ENCODE measurements at regions not wholly inside any gene's neighbourhood (a gene's known extent, or its start where the extent isn't known, plus 50 kb on each side); places are given as distances from the start of the nearest gene placed in this dataset.

DNA sequence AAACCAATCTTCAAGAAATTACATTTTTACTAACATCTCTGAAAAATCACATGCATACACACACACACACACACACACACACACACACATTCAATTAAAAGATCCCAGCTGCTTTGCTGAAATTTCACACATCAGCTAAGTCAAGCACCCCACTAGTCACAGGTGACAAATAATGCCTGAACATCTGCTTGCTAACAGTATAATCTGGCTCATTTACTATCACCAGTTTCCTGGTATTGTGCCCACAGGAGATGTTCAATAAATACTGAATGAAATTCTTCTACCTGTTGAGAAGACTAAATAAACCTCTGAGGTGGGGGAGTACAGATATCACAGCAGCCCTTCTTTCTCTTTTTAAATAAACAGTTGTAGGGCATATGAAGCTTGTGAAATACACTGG, 994.0 kb downstream of the ARAP2 start:
- no peak for DNase-seq

GRCh38 chr4:35250761-35251160, 993.6 kb downstream of the ARAP2 start:
- DNase-seq = no peak

DNA sequence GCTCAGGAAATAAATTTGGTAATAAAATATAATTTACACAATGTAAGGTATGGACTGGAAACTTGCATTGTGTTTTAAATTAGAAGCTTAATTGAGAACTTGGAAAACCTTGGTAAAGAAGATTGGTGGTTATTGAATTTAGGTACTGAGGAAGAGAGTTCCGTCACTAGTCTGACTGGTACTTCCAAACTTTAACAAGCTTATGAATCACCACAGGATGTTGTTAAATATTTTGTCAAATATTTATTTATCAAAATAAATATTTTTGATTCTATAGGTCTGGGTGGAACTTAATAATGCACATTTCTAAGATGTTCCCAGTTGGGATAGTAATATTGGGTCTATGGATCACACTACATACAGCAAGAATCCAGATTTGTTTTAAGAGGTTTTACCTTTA, 992.2 kb downstream of the ARAP2 start:
- no peak for DNase-seq

GRCh38 chr4:35252866-35253265, 991.4 kb downstream of the ARAP2 start:
- no peak for DNase-seq

DNA sequence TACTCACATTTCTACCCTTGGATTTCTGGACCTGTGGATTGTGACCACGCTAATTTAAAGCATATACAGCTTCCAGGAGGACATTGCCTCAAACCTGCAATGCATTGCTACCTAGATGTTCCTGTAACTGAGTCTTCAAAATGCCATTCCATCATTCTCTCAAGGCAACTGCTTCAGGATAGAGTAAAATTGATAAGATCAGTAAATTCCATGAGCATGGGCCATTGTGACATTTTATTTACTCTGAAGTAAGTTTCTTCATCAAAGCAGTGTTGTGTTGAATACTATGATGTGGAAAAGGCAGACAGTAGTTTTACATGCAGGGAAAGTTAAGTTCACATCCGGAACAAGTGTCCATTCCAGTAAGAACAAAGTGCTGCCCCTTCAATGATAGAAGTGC, 991.0 kb downstream of the ARAP2 start:
- no peak for DNase-seq

DNA sequence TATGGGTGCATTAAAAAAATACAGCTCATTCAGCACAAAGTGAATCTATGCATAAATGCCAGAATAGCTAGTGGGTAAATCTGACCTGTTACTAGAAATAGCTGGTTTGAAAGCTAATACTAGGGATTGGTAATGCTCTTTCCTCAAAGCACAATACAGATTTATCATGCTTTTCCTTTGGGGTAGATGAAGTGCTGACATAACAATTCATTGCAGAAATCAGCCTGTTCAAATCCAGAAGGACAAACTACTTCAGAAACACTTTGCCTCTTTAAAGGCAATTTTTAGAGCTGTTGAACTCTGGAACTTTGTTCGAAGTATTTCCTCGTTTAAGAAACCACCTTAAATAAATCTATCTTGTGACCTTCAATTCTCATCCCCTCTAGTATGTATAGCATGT, 957.9 kb downstream of the ARAP2 start:
- DNase-seq = no peak

- DNase-seq = no peak
Measured at GRCh38 chr4:35300996-35301774, 943.1 kb downstream of the ARAP2 start.

GRCh38 chr4:35315419-35315818, 928.9 kb downstream of the ARAP2 start:
- no peak for DNase-seq

DNA sequence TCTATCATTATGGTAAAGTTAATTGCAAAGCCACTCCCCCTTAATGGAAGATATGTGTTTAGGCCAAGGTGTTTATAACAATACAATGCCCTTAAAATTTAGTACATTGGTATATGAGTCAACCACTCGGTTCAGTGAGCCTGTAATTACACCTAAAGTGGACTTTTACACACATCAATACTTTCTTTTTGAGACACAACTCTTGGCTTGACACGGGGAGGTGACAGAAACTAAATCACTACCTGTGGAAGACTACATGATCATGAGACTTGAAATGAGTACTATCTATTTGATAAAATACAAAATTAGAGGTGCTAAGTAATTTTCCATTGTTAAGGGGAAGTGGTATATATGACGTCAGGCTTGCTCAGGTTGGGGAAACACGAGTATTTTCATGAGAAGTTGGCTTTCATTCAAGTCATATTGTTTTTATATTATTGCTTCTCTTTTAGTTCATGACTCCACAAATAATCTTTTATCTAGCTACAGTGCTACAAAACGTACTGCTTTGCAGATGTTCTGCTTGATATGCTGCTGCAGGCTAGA, 918.3 kb downstream of the ARAP2 start:
- DNase-seq = no peak

DNA sequence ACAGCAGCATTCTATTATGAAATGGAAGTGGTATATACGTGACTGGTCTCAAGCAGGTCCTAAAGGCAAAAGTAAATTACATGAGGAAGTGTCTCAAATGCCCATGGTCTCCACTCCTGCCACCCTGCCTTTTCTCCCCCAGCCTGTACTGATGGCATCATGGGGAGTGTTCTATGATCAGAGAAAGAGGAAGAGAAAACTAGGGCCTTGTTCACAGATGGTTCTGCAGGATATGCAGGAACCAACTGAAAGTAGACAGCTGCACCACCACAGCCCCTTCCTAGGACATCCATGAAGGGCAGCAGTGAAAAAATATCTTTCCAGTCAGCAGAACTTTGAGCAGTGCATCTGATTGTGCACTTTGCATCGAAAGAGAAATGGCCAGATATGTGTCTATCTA, 901.5 kb downstream of the ARAP2 start:
- no peak for DNase-seq

DNA sequence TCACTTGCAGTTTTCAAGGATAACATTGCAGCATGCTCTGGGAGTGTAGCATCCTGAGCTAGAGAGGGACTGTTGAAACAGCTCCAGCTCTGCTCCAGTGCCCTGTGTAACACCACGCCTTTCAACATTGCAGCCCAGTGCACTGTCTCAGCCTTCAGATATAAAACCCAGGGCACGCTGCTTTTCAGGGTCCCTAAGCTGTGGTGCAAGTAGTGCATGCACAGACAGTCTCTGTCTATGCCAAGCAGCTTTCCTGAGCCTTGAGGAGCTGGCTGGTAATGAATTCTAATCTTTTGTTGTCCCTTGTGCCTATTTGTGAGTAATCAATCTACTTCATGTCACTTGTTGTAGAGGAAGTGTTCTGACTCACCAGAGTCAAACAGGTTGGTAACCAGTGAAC, 897.0 kb downstream of the ARAP2 start:
- DNase-seq = no peak

DNA sequence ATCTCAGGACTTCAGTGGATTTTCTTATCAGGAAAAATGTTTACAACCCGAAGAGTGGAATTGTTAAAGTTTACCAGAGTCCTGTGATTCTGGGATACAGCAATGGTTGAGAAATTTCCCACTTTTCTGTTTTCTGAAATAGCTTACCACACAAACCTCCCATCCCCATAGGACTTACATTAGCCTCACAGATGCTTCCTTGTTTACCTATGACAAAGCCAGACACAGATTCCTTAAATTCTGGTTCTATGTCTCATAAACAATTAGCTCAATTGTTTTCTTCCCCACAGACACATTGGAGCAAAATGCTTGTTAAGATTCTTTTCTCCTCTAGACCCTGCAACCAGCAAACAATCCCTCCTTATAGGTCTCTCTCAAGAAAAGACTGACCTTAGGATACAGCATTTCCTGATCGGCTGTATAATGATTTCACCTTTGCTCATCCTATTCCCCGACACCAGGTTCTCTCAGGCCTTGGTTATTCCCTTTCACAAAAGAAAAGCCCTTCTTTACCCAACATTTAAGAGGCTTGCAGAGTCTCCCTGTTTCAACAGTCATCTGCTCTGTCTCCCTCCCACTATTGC, 886.2 kb downstream of the ARAP2 start:
- no peak for DNase-seq

GRCh38 chr4:35364321-35364870, 879.9 kb downstream of the ARAP2 start:
- DNase-seq = no peak

DNA sequence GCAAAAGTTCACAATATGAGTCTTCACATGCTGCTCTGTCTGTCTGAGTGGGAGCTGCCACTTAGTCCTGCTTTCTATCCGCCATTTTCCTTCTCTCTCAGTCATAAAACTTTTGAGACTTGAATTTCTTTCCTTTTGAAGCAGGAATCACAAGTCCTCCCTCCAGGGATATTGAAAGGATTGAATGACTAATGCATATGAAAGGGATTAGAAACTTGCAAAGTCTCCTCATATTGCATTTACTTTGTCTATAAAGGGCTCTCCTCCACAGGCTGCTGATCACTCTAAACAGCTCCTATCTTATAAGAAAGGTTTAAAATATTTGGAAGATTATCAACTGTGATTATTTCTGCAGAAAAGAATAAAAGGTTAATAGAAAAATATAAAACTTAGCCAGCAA, 879.1 kb downstream of the ARAP2 start:
- DNase-seq = no peak

GRCh38 chr4:35399912-35400311, 844.4 kb downstream of the ARAP2 start:
- no peak for DNase-seq

GRCh38 chr4:35423104-35423503, 821.2 kb downstream of the ARAP2 start:
- DNase-seq = no peak

DNA sequence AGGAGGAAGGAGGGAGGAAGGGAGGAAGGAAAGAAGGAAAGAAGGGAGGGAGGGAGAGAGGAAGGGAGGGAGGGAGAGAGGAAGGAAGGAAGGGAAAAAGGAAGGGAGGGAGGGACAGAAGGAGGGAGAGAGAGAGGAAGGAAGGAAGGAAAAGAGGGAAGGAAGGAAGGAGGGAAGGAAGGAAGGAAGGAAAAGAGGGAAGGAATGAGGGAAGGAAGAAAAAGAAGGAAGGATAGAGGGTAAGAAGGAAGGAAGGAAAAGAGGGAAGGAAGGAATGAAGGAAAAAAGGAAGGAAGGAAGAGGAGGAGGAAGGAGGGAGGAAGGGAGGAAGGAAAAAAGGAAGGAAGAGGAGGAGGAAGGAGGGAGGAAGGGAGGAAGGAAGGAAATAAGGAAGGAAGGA, 796.8 kb downstream of the ARAP2 start:
- DNase-seq = no peak

- no peak for DNase-seq
Measured at GRCh38 chr4:35459045-35459444, 785.3 kb downstream of the ARAP2 start.

DNA sequence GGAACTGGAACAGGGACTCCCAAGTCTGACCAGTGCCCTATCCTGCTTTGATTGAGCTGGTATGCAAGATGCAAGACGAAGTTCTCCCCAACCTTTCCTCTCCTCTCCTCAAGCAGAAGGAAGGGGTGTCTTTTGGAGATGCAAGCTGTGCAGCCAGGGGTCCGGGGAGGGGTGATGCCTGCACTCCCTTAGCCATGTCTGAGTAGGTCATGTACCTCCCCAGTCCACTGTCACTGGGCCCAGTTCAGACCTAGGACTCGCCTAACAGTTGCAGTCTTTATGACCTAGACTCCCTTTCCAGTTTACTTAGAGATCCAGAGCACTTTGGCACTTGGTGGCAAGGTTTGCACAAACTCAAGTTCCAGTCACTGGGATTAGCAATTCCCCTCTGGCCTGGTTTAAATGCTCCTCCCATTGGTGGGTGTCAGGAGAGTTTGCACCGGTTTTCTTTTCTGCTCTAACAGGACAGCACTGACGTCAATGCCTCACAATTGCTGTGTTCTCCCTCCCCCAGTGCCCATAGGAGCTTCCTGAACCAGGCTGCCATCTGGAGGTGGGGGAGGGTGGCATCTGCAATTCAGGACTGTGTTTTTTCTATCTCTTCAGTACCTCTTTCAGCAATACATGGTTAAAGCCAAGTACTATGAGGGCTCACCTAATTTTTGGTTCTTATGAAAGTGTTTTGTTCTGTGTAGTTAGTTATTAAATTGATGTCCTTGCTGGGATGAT, 782.2 kb downstream of the ARAP2 start:
- no peak for DNase-seq

GRCh38 chr4:35463251-35463952, 780.9 kb downstream of the ARAP2 start:
- DNase-seq = no peak

DNA sequence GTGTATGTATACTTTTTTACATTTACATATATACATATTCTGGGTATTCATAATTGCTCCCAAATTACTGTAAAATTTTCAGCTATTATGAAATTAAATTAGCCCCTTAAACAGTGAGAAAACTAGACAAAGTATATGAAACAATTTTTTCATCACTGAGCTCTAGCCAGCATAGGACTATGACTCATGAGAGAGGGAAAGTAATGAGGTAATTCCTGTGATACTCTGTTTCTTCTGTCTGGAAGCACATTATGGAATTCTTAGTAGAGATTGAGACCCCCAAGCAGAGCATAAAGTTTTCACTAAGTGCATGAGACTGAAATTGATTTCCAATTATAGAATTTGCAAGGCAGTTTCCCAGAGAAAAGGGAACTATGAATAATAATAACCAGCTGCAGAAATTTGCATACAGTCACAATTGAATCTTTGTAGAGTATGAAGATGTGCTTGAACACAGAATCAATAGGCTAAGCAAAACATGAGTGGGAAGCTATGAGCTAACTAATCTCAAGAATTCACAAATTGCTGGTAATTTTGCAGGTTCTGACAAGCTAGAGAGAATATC, 779.3 kb downstream of the ARAP2 start:
- no peak for DNase-seq

GRCh38 chr4:35491093-35491492, 753.2 kb downstream of the ARAP2 start:
- DNase-seq = no peak

- DNase-seq = no peak
Measured at GRCh38 chr4:35493977-35494376, 750.3 kb downstream of the ARAP2 start.
